Epithelial cell of prostate (primary cell): ENCODE measurements at regions not wholly inside any gene's neighbourhood (a gene's known extent, or its start where the extent isn't known, plus 50 kb on each side); places are given as distances from the start of the nearest gene placed in this dataset.

ENCODE experiments used
- DNase-seq: peaks from one replicate; pipeline ENCODE4 v3.0.0-alpha.2; 2011; ENCODE audit warnings: low read depth, low spot score
- H3K27ac ChIP-seq: fragments of 450-650 bp; 2 replicates; pipeline ENCODE4 v1.5.1; 2017; ENCODE audit warnings: mild to moderate bottlenecking

GRCh38 chr9:80040457-80040856 lies 468.7 kb downstream of the TLE4 start:
- no peak overlapping the region for H3K27ac ChIP-seq
- DNase-seq: no peak

- no peak overlapping the region for H3K27ac ChIP-seq
- DNase-seq: no peak
Measured at GRCh38 chr9:80030801-80031200, 459.0 kb downstream of the TLE4 start.

DNA sequence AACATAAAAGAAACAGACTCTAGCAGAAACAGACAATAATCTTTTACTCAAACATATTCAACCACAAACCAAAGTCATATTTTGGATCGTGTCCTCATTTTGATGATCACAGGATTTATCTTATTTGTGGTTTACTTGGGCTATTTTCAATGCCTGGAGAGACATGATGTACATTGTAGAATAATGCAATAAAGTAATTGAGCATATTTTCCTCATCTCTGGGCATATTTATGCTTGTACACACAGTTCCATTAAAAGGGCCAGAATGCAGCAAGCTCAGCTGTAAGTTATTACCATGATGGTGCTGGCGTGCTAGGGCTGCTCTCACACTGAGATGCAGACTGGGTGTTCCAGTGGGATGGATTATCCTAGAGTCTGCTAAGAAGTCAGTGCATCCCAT lies 456.7 kb downstream of the TLE4 start:
- no peak overlapping the region for H3K27ac ChIP-seq
- no peak for DNase-seq

DNA sequence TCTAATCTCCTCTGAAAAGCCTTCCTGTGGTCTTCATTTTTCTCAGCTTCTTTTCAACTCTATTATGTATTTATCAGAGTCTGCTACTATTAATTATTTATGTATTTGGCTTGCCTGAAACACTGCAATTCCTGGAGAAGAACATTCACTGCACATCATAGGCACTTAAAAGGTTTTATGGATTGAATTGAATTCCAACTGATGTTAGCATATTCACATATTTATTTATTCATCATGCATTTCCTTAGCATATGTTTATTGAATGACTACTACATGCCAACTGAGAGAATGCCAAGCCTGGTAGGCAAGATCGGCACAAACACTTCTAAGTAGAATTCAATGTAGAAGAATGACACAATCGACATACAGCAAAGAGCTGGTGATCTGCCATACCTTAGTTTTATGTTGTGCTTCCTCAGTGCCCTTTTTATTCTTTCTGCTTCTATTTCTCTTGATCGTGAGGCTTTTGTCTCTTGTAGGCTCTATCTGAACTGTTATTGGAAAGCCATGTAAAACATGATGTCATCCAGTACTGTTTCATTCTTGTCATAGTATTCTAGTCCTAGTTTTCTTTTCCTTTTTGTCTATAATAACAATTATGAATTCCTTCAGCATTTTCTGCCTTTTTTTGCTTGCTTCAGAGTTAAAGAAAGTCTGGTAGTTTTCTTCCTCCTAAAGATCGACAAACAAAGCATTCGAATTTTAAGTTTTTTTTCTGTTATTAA lies 454.2 kb downstream of the TLE4 start:
- H3K27ac ChIP-seq: no peak overlapping the region
- no peak for DNase-seq

DNA sequence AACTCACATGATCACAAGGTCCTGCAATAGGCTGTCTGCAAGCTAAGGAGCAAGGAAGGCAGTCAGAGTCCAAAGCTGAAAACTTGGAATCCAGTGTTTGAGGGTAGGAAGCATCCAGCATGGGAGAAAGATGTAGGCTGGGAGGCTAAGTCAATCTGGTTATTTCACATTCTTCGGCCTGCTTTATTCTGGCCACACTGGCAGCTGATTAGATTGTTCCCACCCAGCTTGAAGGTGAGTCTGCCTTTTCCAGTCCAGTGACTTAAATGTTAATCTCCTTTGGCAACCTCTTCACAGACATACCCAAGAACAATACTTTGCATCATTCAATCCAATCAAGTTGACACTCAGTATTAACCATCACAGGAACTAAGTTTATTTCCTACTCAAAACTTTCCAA lies 453.4 kb downstream of the TLE4 start:
- H3K27ac ChIP-seq: no peak overlapping the region
- DNase-seq: no peak

GRCh38 chr9:80020530-80020929 lies 448.8 kb downstream of the TLE4 start:
- no peak for DNase-seq

DNA sequence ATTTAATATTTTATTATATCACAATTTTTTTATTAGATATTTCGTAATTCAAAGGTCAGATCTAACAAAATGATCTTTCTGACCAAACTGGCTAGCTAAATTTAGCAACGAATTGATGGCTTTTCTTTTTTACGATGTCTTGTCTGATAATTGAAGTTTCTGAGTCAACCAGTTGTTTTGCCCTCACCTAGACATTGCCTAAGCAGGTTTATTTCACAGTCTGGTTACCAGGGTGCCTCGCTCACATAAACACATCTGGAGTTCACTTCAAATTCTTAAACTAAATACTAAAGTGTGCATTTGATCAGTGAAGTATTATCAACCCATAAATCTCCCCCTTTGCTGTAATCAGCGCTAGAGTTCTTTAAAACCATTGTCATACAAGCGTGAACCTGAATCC lies 448.3 kb downstream of the TLE4 start:
- no peak overlapping the region for H3K27ac ChIP-seq
- no peak for DNase-seq

More at GRCh38 chr9:80020530-80020929, 448.8 kb downstream of the TLE4 start:
- H3K27ac ChIP-seq: no peak overlapping the region

GRCh38 chr9:80013891-80014290 lies 442.1 kb downstream of the TLE4 start:
- DNase-seq: no peak
- no peak overlapping the region for H3K27ac ChIP-seq

DNA sequence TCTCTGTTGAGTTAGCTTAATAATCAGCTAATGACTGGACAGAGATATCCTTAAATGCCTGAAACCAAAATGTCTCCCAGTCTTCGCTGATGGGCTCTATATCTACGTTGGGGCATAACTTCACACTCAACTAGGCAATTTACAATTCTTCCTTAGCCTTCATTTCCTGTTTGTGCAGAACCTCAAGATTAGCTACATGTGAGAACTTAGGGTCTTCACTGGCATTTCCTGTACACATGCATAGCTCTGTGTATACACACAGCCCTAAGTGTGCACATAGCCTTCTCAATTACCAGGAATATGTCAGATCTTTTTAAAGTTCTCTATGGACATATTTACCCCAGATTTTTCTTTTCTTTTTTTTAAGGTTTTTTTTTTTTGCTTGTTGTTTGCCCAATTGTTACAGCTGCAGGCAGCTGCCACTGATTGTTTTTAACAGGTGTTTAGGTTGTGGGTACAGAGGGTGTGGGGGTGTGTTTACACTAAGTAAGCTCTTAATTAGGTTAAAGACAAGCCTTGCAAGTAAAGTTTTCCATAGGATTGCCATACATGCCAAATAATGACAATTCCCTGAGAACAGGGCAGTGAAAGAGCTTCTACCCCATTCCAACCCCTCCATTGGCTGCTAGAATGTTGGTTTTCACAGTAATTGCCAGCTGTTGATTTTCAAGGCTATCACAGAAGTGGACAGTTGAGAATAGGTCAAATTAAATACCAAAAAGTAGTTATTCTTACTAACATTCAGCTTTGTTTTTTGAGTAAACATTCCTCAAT lies 441.0 kb downstream of the TLE4 start:
- no peak for DNase-seq
- H3K27ac ChIP-seq: no peak overlapping the region

- no peak for DNase-seq
- H3K27ac ChIP-seq: no peak overlapping the region
Measured at GRCh38 chr9:80009204-80009603, 437.4 kb downstream of the TLE4 start.

DNA sequence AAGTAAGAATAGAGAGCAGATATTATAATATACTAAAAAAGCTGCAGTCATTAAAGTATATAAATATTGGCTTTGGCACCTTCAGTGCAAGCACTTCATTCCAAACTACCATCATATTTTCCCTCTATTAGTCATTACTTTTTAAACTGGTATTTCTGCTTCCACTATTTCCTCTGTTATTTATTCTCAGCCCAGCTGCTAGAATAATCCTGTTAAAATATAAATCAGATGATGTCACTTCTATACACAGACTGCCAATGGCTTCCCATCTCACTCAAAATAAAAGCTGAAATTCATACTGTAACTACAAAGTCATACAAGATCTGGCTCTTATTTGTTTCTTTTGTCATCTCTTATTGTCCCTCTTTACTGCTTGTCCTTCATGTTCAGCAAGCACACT lies 432.9 kb downstream of the TLE4 start:
- DNase-seq: no peak
- no peak overlapping the region for H3K27ac ChIP-seq

- no peak overlapping the region for H3K27ac ChIP-seq
- DNase-seq: no peak
Measured at GRCh38 chr9:79990536-79990935, 418.8 kb downstream of the TLE4 start.

GRCh38 chr9:79989079-79989478 lies 417.3 kb downstream of the TLE4 start:
- no peak for DNase-seq

DNA sequence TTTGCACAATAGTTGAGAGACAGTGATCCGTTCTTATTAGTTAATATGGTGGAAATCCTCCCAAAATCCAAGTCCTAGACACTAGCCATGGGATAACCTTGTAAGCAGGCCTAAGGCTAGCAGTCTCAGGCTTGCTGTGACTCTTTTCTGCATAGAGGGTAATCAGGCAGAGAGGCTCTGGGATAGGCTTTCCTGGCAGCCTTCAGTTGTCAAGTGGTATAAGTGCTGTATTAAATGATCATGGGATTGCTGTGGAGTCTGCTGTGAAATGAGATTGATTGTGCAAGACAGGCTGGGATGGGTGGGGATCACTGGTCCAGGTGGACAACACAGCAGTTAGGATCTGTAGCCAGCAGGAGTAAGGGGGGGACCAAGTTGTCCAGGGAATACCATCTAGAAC lies 416.4 kb downstream of the TLE4 start:
- no peak overlapping the region for H3K27ac ChIP-seq
- no peak for DNase-seq

More at GRCh38 chr9:79989079-79989478, 417.3 kb downstream of the TLE4 start:
- H3K27ac ChIP-seq: no peak overlapping the region

GRCh38 chr9:79986437-79986836 lies 414.7 kb downstream of the TLE4 start:
- H3K27ac ChIP-seq: no peak overlapping the region
- no peak for DNase-seq

DNA sequence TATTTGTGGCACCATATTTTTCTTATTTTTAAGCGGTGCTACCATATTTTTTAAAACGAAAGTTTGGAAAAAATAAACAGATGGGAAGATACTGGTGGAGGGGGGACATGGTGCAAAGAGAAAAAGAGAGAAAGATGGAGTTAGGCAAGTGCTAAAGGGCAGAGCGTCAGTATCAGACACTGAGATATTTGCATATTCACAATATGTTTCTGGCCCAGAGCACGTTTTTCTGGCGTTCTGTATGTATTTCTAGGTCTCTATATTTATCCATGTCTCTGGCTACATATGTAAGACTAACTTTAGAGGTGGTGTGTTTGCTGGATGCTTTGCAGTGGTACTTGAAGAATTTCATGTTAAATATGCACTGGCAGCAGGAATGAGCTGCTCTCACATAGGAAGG lies 414.0 kb downstream of the TLE4 start:
- no peak overlapping the region for H3K27ac ChIP-seq
- DNase-seq: no peak

GRCh38 chr9:79985264-79985663 lies 413.5 kb downstream of the TLE4 start:
- no peak for DNase-seq

DNA sequence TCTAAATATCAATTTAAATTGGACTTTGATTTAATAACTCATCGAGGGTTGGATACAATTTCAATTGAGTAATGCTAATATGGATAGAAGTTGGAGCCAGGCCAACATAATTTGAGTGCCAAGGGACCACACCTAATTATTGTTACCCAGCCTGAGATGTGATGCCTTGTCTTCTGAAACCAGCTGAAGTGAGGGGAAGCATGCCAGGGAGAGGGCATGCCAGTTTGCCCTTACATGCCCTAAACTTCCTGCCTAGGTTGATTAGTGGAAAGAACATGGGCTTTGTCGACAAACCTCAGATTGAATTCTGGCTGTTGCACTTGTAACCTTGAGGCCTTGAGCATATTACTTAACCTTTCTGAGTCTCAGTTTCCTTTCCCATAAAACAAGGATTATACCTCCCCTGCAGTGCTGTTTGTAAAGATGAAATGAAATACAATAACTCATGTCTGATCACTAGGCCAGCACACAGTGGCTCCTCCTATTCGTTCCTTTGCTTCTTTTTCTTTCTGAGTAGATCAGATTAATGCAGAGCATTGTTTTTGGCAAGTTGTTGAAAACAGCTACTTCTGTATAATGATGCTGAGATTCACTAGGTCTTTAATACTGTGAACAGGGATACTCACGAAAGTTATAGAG lies 412.8 kb downstream of the TLE4 start:
- no peak overlapping the region for H3K27ac ChIP-seq
- DNase-seq: no peak

More at GRCh38 chr9:79985264-79985663, 413.5 kb downstream of the TLE4 start:
- no peak overlapping the region for H3K27ac ChIP-seq

- H3K27ac ChIP-seq: no peak overlapping the region
- no peak for DNase-seq
Measured at GRCh38 chr9:79980432-79980831, 408.7 kb downstream of the TLE4 start.

GRCh38 chr9:79977510-79978197 lies 405.9 kb downstream of the TLE4 start:
- no peak overlapping the region for H3K27ac ChIP-seq
- no peak for DNase-seq

GRCh38 chr9:79977074-79977435 lies 405.3 kb downstream of the TLE4 start:
- no peak for DNase-seq
- H3K27ac ChIP-seq: no peak overlapping the region
